Gastroesophageal sphincter (tissue), 4 donors: ENCODE measurements at regions not wholly inside any gene's neighbourhood (a gene's known extent, or its start where the extent isn't known, plus 50 kb on each side); places are given as distances from the start of the nearest gene placed in this dataset.

Experiments used
- ATAC-seq: fragments of 150-250 bp; one replicate; pipeline ENCODE4 v1.9.1; 2016; ENCODE audit warnings: mild to moderate bottlenecking, moderate library complexity
- H3K27ac ChIP-seq, 4 donors: fragments of 200-600 bp; sonication (generic) in 3 of 4; 1 replicate in 3 of 4; 2 replicates in 1 of 4; pipeline ENCODE4 v1.5.1; 2016 to 2019
- H3K27me3 ChIP-seq: fragments of 200-600 bp; sonication (generic); one replicate; pipeline ENCODE4 v1.5.1; 2019
- H3K36me3 ChIP-seq, 2 donors: fragments of 200-600 bp; sonication (generic); one replicate each; pipeline ENCODE4 v1.5.1; 2019; ENCODE audit warnings: control low read depth in 1 of 2
- H3K4me1 ChIP-seq, 3 donors: fragments of 200-600 bp; sonication (generic); 1 replicate in 2 of 3; 2 replicates in 1 of 3; pipeline ENCODE4 v1.5.1; 2016 to 2019; ENCODE audit warnings: control low read depth in 2 of 3
- H3K4me3 ChIP-seq, 2 donors: fragments of 200-600 bp; sonication (generic); one replicate each; pipeline ENCODE4 v1.5.1; 2019; ENCODE audit warnings: mild to moderate bottlenecking in 1 of 2, moderate library complexity in 1 of 2
- H3K9me3 ChIP-seq, 3 donors: fragments of 200-600 bp; sonication (generic); one replicate each; pipeline ENCODE4 v1.5.1; 2017 to 2019; ENCODE audit warnings: control low read depth in 2 of 3
- EP300 ChIP-seq: sonication (generic); formaldehyde crosslinking; IDR thresholded peaks from one replicate; pipeline ENCODE4 v1.6.1; 2017; ENCODE audit warnings: antibody characterized with exemption, mild to moderate bottlenecking
- POLR2A ChIP-seq, 2 donors: fragments of 450-650 bp; IDR thresholded peaks; one replicate each; pipeline ENCODE4 v1.6.1; 2017; ENCODE audit warnings: antibody characterized with exemption in 2 of 2, mild to moderate bottlenecking in 2 of 2, moderate library complexity in 1 of 2
- POLR2AphosphoS5 ChIP-seq: sonication (generic); formaldehyde crosslinking; IDR thresholded peaks from one replicate; pipeline ENCODE4 v1.6.1; 2017; ENCODE audit warnings: antibody characterized with exemption
- WGBS, 2 donors: methylation state at CpG; one replicate each; pipeline ENCODE4 v1.1.5; 2018; ENCODE audit warnings: low coverage in 1 of 2; 5-methylcytosine and 5-hydroxymethylcytosine counted together
- TF ChIP-seq, protein P1 (sequence below), 4 experiments: fragments of 200-600 bp in 2 of 4; fragments of 450-650 bp in 2 of 4; sonication (generic) in 1 of 4; IDR thresholded peaks; one replicate each; pipeline ENCODE4 v1.5.1; 2017 to 2019; ENCODE audit warnings: antibody characterized with exemption in 4 of 4, mild to moderate bottlenecking in 2 of 4, moderate library complexity in 2 of 4

- Histone ChIP-seq H3K27me3 (no peaks in the 10 kb centered on the region), H3K9me3 (no peaks in the 10 kb centered on the region), H3K4me1 (no peaks in the 10 kb centered on the region), H3K36me3 (no peaks in the 10 kb centered on the region), H3K4me3 (no peak overlapping the region), H3K27ac (no peak overlapping the region)
- no peak for ATAC-seq
- TF ChIP-seq, protein P1, sequence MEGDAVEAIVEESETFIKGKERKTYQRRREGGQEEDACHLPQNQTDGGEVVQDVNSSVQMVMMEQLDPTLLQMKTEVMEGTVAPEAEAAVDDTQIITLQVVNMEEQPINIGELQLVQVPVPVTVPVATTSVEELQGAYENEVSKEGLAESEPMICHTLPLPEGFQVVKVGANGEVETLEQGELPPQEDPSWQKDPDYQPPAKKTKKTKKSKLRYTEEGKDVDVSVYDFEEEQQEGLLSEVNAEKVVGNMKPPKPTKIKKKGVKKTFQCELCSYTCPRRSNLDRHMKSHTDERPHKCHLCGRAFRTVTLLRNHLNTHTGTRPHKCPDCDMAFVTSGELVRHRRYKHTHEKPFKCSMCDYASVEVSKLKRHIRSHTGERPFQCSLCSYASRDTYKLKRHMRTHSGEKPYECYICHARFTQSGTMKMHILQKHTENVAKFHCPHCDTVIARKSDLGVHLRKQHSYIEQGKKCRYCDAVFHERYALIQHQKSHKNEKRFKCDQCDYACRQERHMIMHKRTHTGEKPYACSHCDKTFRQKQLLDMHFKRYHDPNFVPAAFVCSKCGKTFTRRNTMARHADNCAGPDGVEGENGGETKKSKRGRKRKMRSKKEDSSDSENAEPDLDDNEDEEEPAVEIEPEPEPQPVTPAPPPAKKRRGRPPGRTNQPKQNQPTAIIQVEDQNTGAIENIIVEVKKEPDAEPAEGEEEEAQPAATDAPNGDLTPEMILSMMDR (IDR thresholded peaks at IDR 0.05), result no peak
- TF ChIP-seq EP300, result no peak
- 58 to 75% methylated on average over 3 of the region's 5 CpGs for WGBS, 2 donors
Measured at GRCh38 chrX:39381422-39381821, 580.2 kb downstream of the MID1IP1 start.

GRCh38 chrX:39384996-39385395 lies 583.7 kb downstream of the MID1IP1 start:
- ATAC-seq, result no peak
- TF ChIP-seq POLR2AphosphoS5 (no peak), POLR2A (IDR thresholded peaks at IDR 0.05) (no peak), EP300 (no peak)
- TF ChIP-seq, protein P1 (IDR thresholded peaks at IDR 0.05), result no peak
- Histone ChIP-seq H3K27me3 (no peaks in the 10 kb centered on the region), H3K4me3 (no peak overlapping the region), H3K36me3 (no peaks in the 10 kb centered on the region), H3K27ac (no peak overlapping the region), H3K9me3 (no peaks in the 10 kb centered on the region), H3K4me1 (no peaks in the 10 kb centered on the region)
- 66% methylated on average over 5 to 6 of the region's 6 CpGs for WGBS, 2 donors

DNA sequence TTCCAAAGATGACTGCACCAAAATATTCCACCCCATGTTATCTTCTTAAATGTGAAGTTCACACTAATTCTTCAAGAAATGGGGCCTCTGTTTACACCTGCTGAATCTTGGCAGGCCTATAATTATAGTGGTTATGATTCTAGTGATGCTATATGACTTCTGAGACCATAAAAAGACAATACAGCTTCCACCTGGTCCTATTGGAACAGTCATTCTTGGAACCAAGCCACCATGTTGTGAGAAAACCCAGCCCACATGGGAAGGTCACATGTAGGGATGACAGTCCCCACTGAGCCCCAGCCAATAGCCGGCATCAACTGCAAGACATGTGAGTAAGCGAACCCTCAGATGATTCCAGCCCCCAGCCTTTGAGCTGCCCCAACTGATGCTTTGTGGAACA lies 587.5 kb downstream of the MID1IP1 start:
- ATAC-seq, result no peak
- H3K36me3 ChIP-seq, result no peaks in the 10 kb centered on the region
- no peak overlapping the region for H3K4me3 ChIP-seq
- H3K27ac ChIP-seq, result no peak overlapping the region
- no peak for TF ChIP-seq POLR2A (IDR thresholded peaks at IDR 0.05)
- TF ChIP-seq, protein P1 (IDR thresholded peaks at IDR 0.05), result no peak
- no peak for TF ChIP-seq POLR2AphosphoS5
- no peak for TF ChIP-seq EP300
- H3K9me3 ChIP-seq, result no peaks in the 10 kb centered on the region
- WGBS, 2 donors, result 92% methylated on average over 2 of the region's 2 CpGs; no CpG with 5 or more reads in 1 of the 2 donors
- no peaks in the 10 kb centered on the region for H3K27me3 ChIP-seq
- H3K4me1 ChIP-seq, result no peaks in the 10 kb centered on the region

DNA sequence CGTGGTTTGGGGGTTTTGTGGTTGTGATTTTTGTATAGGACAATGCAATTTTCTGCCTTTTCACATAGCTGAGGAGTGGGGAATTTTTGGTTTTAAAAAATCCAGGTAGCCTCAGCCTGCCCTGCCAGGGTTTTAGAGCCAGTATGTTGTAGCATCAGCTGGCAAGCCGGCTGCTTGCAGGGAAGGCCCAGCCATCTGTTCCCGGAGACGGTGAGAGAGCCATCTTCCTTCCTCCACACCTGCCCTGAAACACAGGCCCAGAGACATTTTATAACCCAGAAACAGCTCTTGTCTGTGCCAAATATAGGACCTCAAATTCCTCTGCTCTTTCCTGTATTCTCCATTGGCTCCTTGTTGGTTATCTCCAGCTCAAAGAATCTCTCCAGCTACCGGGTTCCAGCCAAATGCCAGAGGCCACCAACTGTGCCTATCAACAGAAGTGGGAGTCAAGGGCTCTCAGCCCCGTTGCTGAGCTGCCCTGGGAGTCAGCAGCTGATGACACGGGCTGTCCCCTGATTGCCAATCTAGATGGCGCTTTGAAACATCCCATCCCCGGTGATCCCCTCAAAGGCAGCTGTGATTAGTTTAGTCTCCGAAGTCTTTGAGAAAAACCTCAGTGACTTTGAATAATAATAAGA lies 595.2 kb downstream of the MID1IP1 start:
- Histone ChIP-seq H3K4me3 (no peak overlapping the region), H3K9me3 (no peaks in the 10 kb centered on the region), H3K36me3 (no peaks in the 10 kb centered on the region), H3K4me1 (peaks cover 3 to 15% (median 4%) of the 10 kb centered on the region in 3 donors), H3K27ac (no peak overlapping the region), H3K27me3 (no peaks in the 10 kb centered on the region)
- WGBS, 2 donors, result 76 to 100% methylated on average over 1 to 3 of the region's 10 CpGs
- no peak for ATAC-seq
- TF ChIP-seq EP300 (no peak), POLR2A (IDR thresholded peaks at IDR 0.05) (no peak), POLR2AphosphoS5 (no peak)
- TF ChIP-seq, protein P1 (IDR thresholded peaks at IDR 0.05), result no peak

DNA sequence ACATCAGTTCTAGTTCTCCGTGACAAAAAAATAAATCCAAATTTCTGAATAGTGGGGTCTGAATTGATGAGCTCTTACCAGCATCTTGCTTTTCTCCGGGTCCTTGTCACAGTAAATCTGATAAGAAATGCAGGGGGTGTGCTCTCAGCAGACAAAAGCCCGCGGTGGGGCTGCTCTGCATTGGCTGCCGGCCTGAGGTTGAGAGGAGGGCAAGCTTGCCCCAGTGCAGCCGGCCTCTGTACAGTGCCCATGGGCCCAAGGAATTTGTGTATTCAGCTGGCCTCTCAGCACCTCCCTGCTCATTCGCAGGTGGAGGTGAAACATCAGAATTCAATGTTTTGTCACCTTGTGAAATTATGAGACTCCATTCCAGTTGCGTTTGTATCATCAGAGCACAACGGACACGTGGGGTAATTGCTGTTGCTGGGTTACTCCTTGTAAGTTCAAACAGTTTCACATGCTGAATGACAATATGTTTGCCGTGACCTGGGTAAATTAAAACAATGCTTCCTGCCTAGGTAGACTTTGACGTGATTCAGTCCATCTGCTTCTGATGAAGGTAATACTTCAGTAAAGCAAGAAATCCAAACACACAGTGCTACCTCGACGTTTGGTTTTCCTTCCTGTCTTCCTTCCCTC lies 596.4 kb downstream of the MID1IP1 start:
- H3K27ac ChIP-seq, result no peak overlapping the region
- H3K9me3 ChIP-seq, result no peaks in the 10 kb centered on the region
- H3K27me3 ChIP-seq, result no peaks in the 10 kb centered on the region
- H3K4me1 ChIP-seq, result peaks cover 3 to 15% (median 4%) of the 10 kb centered on the region in 3 donors
- TF ChIP-seq POLR2A (IDR thresholded peaks at IDR 0.05), result no peak
- TF ChIP-seq, protein P1 (IDR thresholded peaks at IDR 0.05), result no peak
- TF ChIP-seq POLR2AphosphoS5, result no peak
- TF ChIP-seq EP300, result no peak
- no peak for ATAC-seq
- no peak overlapping the region for H3K4me3 ChIP-seq
- no peaks in the 10 kb centered on the region for H3K36me3 ChIP-seq
- 66 to 86% methylated on average over 4 to 7 of the region's 14 CpGs for WGBS, 2 donors
